ENCODE measurements at regions not wholly inside any gene's neighbourhood (a gene's known extent, or its start where the extent isn't known, plus 50 kb on each side); places are given as distances from the start of the nearest gene placed in this dataset.

DNA sequence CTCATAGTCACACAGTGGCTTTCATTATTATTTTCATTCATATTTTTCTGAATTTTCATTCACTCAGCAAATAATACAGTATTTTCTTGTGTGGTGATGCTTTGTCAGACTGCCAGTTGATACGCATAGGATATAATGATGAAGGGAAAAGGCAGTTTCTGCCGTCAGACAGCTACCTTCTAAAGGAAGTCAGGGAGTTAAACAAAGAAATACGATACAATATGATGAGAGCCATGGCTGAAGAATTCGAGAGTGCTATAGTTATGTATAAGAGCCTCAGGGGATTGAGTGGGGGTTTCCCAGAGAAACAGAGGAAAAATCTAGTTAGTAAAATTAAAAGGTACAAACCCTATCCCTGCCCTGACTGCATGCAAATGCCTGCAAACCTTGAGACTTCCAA lies 479.1 kb downstream of the OLFM4 start:
- DNase-seq (ENCODE audit: low spot score), result no peak

DNA sequence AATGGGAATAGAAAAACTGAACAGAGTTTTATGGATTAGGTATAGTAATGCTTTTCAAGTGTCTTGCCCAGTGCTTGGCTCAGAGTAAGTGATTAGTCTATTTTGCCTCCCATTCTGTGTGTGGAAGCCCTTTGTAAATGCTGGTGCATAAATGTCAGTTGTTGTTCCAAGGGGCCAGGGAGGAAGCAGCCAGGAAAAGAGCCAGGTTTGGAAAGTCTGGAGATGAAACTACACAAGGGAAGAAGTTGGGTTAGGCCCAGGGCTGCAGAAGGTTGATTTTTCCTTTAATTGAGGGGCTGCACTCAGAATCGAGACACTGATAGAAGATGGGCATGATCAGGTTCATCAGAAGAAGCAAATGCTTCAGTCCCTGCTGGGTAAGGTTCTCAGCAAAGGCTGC lies 484.0 kb downstream of the OLFM4 start:
- DNase-seq (ENCODE audit: low spot score), result no peak

DNA sequence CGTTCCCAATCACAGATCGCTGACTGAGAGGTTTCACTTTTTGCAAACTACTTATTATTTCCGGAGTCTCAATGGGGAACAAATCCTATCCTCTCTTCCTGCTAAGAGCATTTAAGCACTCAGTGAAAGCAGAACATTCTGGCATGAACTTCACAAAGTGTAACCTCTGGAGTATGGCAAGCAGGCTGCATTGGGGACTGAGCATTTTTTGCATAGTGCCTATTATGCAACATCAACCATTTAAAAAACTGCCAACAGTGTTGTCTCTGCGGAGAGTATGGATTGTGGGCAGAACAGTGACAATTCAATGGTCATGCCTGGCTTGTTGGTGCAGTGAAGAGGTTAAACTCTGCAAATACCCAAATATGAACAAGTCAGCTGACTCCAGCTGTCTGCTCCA lies 484.6 kb downstream of the OLFM4 start:
- DNase-seq (ENCODE audit: low spot score), result no peak

DNA sequence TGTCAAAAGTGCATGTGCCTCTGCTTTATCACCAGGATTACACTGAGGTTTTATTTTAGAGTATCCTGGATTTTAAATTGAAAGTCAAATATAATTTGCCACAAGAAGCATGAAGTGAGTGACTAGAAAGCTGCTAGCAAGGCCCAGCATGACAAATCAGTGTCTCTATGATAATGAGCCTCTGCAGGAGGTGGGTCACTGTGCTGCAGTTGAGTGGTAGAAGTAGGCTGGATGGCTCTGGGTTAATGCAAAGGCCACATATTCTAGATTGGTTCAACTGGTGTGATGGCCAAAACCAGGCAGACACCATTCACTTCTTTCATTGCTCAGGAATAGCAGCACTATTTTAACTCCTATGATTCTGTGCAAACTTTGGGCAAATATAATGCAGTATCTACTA lies 491.5 kb downstream of the OLFM4 start:
- no peak for DNase-seq (ENCODE audit: low spot score)

DNA sequence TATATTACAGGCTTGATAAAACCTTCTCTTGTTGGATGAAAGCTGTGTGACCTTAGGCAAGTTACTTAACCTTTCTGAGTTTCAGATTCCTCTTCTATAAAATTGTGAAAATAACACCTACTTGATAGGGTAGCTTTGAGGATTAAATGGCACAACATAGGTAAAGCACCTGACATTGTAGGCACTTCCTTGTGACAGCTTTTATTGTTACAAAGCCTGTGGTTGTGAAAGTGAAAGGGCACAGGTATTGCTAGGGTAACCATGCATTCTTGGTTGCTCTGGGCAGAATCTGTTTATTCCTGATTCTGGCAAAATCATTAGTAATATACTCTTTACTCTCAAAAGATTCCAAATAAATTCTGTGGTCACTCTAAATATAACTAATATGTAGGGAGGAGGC lies 493.4 kb downstream of the OLFM4 start:
- no peak for DNase-seq (ENCODE audit: low spot score)

DNA sequence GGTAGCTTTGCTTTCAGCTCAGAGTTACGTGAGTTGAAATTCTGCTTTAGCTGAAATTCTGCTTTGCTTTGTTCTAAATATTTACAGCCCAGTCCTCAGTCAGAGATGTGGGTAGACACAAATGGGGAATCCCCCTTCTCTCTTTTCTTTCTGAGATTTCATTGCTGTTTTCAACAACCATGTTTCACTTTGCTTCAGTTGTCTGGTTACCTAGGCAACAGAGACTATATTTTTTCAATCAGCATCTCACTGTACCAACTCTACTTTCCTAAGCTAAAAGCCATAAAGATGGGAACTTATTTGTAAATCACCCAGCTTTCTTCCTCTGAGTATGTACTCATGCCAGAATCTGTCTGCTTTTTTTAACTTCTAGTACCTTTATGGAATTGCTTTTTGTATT lies 509.0 kb downstream of the OLFM4 start:
- no peak for DNase-seq (ENCODE audit: low spot score)

DNA sequence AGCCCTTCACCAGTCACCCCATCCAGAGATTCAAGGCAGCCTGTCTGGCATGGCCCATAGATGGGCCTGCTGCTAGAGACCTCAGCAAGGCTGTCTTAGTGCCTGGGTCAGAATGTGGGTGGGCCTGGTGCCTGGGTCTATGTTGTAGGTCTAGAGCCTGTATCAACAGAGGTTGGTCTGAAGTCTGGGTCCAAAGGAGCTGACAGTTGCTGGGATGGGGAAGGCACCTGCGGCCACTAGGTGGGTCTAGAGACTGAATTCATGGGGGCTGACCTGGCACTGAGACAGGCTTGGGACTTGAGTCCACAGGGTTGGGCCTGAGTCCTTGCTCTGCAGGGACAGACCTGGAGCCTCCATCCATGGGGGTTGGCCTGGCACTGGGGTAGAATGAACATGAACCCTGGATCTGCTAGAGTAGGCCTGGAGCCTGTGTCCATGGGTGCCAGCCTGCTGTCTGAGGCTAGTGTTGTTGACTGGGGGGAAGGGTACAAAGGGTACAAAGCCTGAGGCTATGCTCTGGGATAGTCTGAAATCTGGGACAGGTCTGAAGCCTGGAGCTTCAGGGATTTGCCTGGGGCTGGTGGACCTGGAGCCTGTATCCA lies 516.8 kb downstream of the OLFM4 start:
- no peak for DNase-seq (ENCODE audit: low spot score)

DNA sequence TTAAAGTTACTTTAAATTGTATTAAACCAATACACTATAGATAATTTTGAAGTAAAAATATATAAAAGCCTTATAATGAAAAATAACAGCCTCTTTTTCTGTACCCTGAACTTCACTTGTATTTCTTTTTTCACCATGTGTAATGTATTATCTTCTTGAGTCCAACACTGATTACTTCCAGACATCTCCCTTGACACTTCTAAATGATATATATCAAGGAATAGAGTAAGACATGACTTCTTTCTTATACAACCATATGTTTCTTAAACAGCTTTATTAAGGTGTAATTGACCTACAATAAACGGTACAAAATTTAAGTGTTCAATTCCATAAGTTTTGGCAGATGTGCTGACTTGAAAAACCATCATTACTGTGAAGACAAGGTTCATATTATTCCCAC lies 531.9 kb downstream of the OLFM4 start:
- no peak for DNase-seq (ENCODE audit: low spot score)

DNA sequence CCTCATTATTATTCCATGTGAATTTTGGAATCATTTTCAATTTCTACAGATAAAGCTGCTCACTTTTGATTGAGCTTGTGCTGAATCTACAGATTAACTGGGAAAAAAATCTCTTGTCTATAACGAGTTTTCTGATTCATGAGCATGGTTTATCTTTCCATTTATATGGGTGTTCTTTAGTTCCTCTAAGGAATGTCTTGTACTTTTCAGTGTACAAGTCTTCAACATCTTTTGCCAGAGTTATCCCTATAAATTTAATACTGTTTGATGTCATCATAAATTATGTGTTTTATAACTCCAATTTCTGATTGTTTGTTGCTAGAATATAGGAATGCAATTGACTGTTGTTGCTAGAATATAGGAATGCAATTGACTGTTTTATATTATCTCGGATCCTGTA lies 533.8 kb downstream of the OLFM4 start:
- no peak for DNase-seq (ENCODE audit: low spot score)

DNA sequence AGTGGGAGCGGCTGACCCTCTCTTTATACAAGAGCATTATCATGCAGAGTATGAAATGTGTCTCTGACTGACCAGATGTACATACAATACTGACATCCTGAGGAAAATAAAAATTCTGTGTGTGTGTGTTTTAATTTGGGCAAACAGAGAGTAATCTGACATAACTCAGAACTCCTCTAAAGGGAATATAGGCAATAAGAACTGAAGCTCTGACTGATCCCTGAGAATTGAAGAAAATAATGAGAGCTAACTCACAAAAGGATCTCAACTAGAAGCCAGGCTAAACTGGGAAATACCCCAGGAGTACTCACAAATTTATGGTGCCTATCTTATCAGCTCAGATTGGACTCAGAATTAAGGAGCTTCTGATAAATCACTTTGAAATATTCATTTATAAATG lies 539.9 kb downstream of the OLFM4 start:
- DNase-seq (ENCODE audit: low spot score), result no peak

DNA sequence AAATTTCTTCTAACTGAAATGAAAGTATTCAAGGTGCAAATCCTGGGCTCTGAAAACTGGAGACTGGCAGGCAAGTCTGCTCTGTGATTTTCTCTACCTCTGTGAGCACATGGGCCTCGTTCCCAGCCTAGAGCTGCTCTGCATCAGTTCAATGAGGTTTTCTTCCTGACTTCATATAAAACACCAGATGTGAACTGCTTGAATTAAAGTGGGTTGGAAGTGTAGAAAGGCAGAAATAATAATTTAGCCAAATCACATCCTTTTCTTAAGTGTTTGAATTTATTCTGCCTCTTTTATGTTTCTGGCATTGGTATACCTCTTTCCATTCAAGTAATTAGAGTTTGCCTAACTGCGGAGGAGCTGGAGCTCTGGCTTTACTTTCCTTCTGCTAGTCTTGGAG lies 540.8 kb downstream of the OLFM4 start:
- DNase-seq (ENCODE audit: low spot score), result peak; percentile 9

DNA sequence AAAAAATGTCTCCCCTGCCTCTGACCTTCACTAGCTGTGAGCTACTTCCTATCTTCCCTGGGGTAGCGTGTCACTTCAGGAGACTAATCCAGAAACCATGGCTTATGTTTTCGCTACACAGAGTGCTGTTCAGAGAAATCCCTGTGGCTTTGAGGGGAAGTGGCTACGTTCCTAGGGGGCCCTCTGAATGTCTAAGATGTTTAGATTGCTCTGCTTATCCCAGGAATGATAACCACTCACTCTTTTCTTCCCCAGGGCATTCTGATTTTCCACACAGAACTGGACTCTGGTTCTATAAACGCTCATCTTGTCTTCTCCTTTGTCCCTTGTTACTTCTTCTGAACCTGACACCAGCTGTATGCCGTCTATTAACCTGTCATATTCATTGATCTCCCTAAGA lies 572.5 kb downstream of the OLFM4 start:
- no peak for DNase-seq (ENCODE audit: low spot score)

DNA sequence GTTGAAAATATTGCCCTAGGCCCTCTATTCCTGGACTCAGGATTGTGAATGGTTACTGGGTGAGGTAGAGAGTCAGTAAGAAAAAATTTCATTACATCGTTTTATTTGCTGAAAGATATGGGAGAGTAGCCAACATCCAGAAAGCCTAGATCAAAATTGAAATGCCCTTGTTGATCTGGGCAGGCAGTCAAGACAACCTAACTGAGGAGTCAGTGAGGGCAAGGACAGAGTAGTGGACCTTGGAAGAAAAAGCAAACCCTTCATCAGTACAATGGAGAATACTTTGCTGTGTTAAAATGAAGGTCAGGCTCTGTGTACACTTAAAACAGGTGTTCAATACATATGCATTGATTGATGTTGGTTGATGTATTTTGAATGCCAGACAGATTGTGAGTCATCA lies 576.7 kb downstream of the OLFM4 start:
- no peak for DNase-seq (ENCODE audit: low spot score)

DNA sequence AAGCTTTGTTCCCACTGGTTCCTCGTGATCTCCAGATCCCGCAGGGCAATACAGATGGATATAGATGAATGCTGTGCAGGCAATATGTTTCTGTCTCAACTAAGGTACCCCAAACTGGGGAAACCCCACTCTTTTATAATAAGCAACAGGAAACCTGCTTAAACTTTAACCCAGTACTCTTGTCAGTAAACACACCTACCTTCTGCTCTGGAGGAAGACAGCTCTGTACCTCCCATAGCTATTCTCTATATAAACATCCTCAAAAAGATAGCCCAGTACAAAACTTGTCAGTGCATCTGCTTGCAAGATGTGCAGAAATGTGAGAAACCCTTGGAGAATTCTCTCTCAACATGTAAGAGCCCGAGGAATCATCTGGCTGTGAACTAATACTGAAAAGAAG lies 583.6 kb downstream of the OLFM4 start:
- no peak for DNase-seq (ENCODE audit: low spot score)

DNA sequence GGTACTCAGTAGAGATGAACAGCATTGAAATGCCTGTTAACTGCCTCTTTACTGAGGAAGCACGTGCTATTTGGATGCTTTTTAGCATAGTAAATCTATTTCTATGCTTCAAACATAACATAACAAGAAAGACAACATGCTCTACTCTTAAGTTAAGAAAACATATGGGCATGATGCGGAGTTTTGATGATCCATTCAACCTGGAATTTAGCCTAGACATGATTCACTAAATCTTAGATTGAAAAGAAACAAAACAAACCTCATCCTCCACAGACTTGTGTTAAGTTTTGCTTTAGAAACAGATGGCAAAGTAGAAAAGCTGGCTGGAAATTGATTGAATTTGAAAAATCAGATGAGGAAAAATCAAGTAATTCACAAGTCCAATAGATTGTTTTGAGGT lies 593.8 kb downstream of the OLFM4 start:
- DNase-seq (ENCODE audit: low spot score), result no peak

DNA sequence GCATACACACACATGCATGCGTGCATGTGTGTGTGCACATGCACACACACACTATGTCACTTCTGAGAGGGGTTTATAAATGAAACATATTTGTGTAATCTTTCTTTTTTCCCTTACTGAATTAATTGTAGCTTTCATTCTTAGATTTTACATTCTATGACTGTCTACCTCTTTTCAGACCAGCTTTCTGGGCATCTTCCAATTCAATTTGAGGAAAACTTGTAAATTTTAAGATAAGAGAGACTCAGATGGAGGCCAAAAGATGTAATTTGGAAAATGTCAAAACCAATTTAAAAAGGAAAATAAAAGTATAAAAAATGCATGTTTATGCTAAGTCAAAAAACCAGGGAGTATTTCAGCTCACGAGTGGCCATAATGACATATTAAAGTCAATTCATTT lies 594.5 kb downstream of the OLFM4 start:
- DNase-seq (ENCODE audit: low spot score), result no peak

DNA sequence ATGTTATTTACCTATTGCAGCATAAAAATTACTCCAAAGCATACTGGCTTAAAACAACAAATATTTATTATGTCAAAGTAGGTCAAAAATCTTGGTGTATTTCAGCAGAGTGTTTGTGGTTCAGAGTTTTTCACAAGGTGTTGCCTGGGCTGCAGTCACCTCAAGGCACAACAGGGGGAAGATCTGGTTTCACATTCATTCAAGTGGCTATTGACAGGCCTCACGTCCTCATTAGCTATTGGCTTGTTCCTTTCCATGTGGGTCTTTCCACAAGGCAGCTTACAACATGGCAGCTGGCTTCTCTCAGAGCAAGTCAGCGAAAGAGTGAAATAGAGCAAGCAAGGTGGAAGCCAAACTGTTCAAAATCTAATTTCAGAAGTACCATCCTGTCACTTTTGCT lies 602.9 kb downstream of the OLFM4 start:
- no peak for DNase-seq (ENCODE audit: low spot score)

DNA sequence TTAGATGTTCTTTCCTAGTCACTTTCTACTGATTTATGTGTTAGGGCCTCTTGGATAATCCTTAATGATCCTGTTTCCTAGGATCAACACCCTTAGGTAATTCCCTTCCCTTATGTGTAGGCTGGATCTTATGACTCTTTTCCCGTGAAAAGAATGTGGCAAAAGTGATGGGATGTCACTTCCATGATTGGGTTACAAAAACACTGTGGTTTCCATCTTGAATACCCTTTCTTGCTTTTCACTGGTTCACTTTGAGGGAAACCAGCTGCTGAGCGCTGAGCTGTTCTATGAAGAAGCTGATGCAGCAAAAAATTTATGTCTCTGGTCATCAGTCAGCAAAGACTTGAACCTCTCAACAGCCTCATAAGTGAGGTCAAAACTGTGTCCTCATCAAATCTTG lies 609.4 kb downstream of the OLFM4 start:
- no peak for DNase-seq (ENCODE audit: low spot score)

DNA sequence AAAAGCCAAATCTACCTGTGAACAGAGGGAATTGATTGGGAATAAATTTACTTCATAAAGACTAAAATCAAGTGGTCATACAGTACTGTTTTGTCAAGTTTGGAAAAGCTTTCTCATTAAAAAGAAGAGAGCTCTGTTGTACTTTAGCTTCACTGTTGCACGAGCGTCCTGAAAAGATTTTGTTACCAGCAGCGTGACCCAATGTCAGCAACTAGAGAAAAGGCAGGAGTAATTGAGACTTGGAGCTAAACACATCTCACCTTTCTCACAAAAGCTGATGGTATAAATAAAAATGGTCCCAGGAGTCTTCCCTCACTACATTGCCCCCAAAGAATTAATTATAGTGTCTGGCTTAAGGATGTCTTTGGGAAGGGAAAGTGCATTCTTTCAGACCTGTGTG lies 613.7 kb downstream of the OLFM4 start:
- DNase-seq (ENCODE audit: low spot score), result no peak

DNA sequence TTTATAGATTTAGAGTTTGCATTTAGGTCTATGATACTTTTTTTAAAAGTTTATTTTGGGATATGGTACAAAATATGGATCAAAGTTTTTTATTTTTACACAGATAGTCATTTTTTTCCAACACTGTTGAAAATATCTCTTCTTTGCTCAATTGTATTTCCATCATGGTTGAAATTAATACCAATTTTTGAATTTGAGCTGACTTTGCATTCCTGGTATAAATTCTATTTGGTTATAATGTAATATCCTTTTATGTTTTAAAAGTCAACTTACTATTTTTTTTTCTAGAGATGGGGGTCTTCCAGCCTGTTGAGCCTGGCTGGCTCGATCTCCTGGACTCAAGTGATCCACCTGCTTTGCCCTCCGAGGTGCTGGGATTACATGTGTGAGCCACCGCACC lies 620.1 kb downstream of the OLFM4 start:
- no peak for DNase-seq (ENCODE audit: low spot score)

DNA sequence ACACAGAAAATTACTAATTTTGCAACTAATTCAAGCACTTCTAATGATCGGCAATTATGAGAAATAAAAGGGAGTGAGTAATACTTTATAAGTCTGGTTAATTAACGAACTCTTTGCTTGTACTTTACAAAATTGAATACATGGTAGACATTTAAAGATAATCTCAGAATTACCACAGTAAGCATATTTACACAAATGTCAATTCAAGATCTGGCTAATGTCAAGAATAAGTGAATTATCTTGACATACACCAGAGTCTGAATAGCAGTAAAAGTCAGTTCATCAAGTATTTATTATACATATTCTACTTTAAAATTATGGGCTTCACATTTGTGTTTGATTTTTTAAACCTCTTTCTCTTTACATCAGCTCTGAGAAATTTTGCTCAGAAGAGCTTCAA lies 643.4 kb downstream of the OLFM4 start:
- DNase-seq (ENCODE audit: low spot score), result no peak

DNA sequence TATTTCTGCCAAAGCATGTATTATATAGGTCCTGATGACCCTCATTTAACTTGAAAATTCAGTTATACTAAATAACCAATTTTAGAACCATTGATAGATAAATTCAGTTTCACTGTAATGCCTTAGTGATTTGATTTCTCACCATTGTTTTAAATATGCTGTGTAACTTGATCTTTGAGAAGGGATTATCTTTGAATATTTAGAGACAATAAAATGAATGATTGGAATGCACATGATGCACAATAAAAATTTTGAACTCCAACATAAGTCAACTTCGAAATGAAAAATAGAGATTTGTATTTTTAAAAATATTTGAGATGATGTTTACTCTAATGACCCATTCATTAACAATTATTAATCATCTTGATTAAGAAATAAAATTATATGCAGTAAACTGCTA lies 654.5 kb downstream of the OLFM4 start:
- no peak for DNase-seq (ENCODE audit: low spot score)

DNA sequence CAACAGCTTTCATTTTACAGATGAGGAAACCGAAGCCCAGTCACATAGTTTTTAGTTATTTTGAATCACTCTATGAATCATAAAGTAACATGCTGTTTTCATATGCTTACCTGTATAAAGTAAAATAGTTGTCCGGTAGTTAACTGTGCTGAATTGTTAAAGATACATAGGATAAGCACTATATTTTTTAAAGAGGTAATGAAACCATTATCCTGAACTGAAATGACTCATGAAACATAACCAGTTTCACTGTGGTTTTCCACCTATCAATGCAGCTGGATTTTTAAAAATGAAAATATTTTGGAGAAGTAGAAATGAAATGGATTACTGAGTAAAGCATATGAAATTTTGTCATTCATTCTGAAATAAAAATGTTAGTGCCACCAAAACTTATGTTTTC lies 655.0 kb downstream of the OLFM4 start:
- DNase-seq (ENCODE audit: low spot score), result no peak

DNA sequence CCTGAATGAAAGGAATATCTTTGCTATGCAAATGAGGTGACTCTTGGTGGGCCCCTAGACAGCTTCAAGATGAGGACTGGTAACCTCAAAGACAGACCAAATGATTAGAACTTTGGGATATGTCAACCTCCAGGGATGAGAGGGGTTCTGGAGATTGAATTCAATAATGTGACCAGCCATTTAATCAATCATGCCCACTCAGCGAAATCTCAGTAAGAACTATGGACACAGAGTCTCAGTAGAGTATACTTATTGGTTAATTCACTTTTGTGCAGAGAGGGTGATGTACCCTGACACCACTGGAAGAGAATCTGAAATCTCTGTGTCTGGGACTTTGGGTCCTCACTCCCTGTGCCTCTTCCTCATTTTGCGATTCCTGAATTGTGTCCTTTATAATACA lies 662.8 kb downstream of the OLFM4 start:
- DNase-seq (ENCODE audit: low spot score), result no peak

All from pons (tissue), 1 donor.